Upper lobe of right lung (tissue), 1 donor: ENCODE measurements at regions not wholly inside any gene's neighbourhood (a gene's known extent, or its start where the extent isn't known, plus 50 kb on each side); places are given as distances from the start of the nearest gene placed in this dataset.

Experiments
- ATAC-seq: fragments of 200-7000 bp; cut with Tn5 transposase; one replicate; pipeline ENCODE4 v1.9.1; 2020; ENCODE audit warnings: mild to moderate bottlenecking, moderate library complexity
- DNase-seq: peaks from one replicate; pipeline ENCODE4 v3.0.0-alpha.2; 2020
- H3K27ac ChIP-seq: fragments of 200-600 bp; one replicate; pipeline ENCODE4 v1.8.0; 2022
- H3K27me3 ChIP-seq: fragments of 200-600 bp; one replicate; pipeline ENCODE4 v1.8.0; 2022; ENCODE audit warnings: mild to moderate bottlenecking
- H3K36me3 ChIP-seq: fragments of 200-600 bp; one replicate; pipeline ENCODE4 v1.8.0; 2022
- H3K4me1 ChIP-seq: fragments of 200-600 bp; one replicate; pipeline ENCODE4 v1.8.0; 2022
- H3K4me3 ChIP-seq: fragments of 200-600 bp; one replicate; pipeline ENCODE4 v1.8.0; 2022; ENCODE audit warnings: mild to moderate bottlenecking
- H3K9me3 ChIP-seq: fragments of 200-600 bp; one replicate; pipeline ENCODE4 v1.8.0; 2022
- intact Hi-C: fragments of 100-400 bp; cut with DNase I; formaldehyde crosslinking; loops from one replicate; pipeline ENCODE4 v1.11.0; 2022
- TF ChIP-seq, protein P1 (sequence below): fragments of 200-600 bp; IDR thresholded peaks from one replicate; pipeline ENCODE4 v1.8.0; 2022; ENCODE audit warnings: antibody characterized with exemption
- donor health status: DM: no; HTN: yes; CAD: no; lungs with severe emphysema.

DNA sequence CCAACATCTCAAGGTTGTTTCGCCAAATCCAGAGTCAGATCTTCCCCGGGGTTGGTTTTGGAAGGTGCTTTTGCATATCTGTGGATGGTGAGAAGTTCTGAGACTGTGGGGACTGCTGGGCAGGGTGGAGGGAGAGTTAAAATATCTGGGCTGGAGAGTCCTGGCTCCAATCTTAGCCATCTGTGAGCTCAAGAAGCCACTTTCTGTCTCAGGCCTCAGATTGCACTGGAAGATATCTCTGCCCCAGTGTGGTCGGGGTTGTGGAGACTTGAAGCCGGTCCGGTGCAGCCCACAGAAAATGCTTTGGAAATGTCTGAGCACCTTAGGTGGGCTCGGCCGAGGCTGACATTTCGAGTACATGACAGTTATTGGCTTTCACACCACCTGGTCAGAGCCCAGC is 72.2 kb upstream of the SFMBT2 start:
- TF ChIP-seq, protein P1, sequence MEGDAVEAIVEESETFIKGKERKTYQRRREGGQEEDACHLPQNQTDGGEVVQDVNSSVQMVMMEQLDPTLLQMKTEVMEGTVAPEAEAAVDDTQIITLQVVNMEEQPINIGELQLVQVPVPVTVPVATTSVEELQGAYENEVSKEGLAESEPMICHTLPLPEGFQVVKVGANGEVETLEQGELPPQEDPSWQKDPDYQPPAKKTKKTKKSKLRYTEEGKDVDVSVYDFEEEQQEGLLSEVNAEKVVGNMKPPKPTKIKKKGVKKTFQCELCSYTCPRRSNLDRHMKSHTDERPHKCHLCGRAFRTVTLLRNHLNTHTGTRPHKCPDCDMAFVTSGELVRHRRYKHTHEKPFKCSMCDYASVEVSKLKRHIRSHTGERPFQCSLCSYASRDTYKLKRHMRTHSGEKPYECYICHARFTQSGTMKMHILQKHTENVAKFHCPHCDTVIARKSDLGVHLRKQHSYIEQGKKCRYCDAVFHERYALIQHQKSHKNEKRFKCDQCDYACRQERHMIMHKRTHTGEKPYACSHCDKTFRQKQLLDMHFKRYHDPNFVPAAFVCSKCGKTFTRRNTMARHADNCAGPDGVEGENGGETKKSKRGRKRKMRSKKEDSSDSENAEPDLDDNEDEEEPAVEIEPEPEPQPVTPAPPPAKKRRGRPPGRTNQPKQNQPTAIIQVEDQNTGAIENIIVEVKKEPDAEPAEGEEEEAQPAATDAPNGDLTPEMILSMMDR, result no peak
- H3K36me3 ChIP-seq, result no peaks in the 10 kb centered on the region
- ATAC-seq, result no peak
- no peak overlapping the region for H3K27ac ChIP-seq
- intact Hi-C loops, result no loop called here
- H3K27me3 ChIP-seq, result no peaks in the 10 kb centered on the region
- H3K9me3 ChIP-seq, result no peaks in the 10 kb centered on the region
- H3K4me3 ChIP-seq, result no peak overlapping the region
- no peak for DNase-seq
- peaks cover 11% of the 10 kb centered on the region for H3K4me1 ChIP-seq

- Histone ChIP-seq H3K27me3 (no peaks in the 10 kb centered on the region), H3K4me1 (peaks cover 11% of the 10 kb centered on the region), H3K4me3 (no peak overlapping the region), H3K36me3 (no peaks in the 10 kb centered on the region), H3K9me3 (no peaks in the 10 kb centered on the region), H3K27ac (no peak overlapping the region)
- DNase-seq (no peak), ATAC-seq (no peak)
- TF ChIP-seq, protein P1, result no peak
- intact Hi-C loops, result no loop called here
Observed at GRCh38 chr10:7481368-7481765, 70.5 kb upstream of the SFMBT2 start.

DNA sequence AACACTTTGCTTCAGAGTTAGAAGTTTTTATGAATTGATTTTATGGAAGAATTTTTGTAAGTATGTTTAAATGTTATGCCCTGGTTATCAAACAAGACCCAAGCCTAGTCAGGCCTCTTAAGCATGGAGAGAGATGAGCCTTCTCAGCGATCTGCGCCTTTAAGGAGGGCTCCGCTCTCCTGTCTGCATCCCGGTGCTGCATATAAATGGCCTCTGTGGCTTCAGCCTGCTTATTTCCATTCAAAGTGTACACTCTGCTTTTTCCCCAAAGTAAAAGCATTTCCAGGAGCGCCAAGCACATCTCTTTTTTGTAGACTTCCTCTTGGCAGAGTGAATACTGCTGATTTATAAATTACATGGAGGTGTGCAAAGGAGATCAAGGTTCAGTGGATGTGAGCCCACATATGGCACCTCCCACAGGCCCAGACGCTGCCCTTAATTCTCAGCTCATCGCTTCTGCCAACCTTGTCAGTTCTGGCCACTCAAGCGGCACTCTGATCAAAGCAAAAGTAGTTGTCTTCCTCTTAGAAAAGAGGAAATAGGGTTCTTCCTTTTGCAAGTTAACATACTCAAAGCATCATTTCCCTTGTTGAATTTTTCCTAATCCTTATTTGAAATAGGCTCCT is 70.0 kb upstream of the SFMBT2 start:
- no peak overlapping the region for H3K27ac ChIP-seq
- H3K9me3 ChIP-seq, result no peaks in the 10 kb centered on the region
- H3K27me3 ChIP-seq, result no peaks in the 10 kb centered on the region
- no peaks in the 10 kb centered on the region for H3K36me3 ChIP-seq
- ATAC-seq, result peak; percentile 59
- intact Hi-C loops, result no loop called here
- no peak overlapping the region for H3K4me3 ChIP-seq
- TF ChIP-seq, protein P1, result no peak
- DNase-seq, result no peak
- H3K4me1 ChIP-seq, result peaks cover 11% of the 10 kb centered on the region

DNA sequence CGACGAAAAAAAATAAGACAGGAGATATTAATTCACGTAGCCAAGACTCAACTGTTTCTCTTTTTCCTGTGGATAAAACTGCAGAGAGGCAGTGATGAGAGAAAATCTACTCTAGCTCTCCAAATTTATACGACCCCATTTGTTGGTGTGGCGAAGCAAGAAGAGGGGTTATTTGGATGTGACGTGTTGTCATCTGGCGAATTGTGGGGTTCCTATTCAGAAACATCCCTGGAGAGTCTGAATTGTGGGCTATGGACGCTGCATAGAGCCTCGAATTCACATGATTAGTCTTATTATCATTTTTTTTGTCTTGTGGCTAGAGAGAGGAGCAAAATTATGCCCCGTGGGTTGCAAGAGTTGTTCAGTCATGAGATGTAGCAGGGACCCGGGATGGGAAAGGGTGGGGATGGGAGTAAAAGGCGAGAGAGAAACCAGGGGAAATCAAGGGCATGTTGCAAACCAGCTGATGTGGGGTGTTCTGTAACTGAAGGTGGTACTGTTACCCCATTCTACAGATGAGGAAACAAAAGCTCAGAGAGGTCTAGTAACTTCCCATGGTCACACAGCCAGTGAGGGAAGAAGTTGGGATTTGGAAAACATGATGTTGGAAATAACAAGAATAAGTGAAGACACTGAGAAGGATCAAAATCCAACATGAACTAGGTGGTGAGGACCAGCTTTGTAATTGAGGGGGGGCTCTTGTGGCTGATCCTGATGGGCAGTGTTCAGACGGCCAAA is 69.2 kb upstream of the SFMBT2 start:
- Histone ChIP-seq H3K4me3 (no peak overlapping the region), H3K4me1 (peaks cover 14% of the 10 kb centered on the region), H3K9me3 (no peaks in the 10 kb centered on the region), H3K27me3 (no peaks in the 10 kb centered on the region), H3K27ac (no peak overlapping the region), H3K36me3 (no peaks in the 10 kb centered on the region)
- ATAC-seq, result no peak
- intact Hi-C loops, result no loop called here
- TF ChIP-seq, protein P1, result no peak
- no peak for DNase-seq

- H3K4me3 ChIP-seq, result no peak overlapping the region
- H3K36me3 ChIP-seq, result no peaks in the 10 kb centered on the region
- H3K9me3 ChIP-seq, result no peaks in the 10 kb centered on the region
- TF ChIP-seq, protein P1, result no peak
- peaks cover 12% of the 10 kb centered on the region for H3K4me1 ChIP-seq
- DNase-seq, result no peak
- no peaks in the 10 kb centered on the region for H3K27me3 ChIP-seq
- intact Hi-C loops, result no loop called here
- no peak overlapping the region for H3K27ac ChIP-seq
- no peak for ATAC-seq
Observed at GRCh38 chr10:7478727-7479457, 68.1 kb upstream of the SFMBT2 start.
